Stimulated activated CD4-positive, alpha-beta T cell treated with anti-CD3 and anti-CD28 coated beads, Interleukin-2, amount 100 ng/mL, for 24 hours (primary cell): ENCODE measurements at regions not wholly inside any gene's neighbourhood (a gene's known extent, or its start where the extent isn't known, plus 50 kb on each side); places are given as distances from the start of the nearest gene placed in this dataset.
"Not testable (repeated sequence)": the region's sequence is repeated elsewhere in the genome, so short reads cannot be mapped to it uniquely, and the experiment has no call there.

Source experiments
- DNase-seq, 2 donors: peaks; one replicate each; pipeline ENCODE4 v3.0.0-alpha.2; 2020

DNA sequence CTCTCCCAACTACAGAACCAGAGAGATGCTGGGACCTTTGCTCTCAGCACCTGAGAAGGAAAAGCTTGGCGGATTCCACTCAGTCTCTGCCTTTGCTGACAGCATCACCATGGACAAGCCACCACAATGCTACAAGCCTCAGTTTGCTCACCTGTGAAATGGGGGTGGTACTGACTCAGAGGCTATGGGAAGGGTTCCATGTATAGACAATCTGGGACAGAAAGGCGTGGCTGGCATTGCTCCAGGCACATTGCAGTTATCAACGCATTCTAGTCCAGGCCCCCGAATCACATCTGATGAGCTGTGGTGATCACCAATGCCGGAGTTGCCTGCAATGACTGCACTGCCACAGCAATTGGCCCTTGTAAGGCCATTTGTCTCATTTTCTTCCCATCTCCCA lies 72.6 kb downstream of the ISX start:
- no peak for DNase-seq

DNA sequence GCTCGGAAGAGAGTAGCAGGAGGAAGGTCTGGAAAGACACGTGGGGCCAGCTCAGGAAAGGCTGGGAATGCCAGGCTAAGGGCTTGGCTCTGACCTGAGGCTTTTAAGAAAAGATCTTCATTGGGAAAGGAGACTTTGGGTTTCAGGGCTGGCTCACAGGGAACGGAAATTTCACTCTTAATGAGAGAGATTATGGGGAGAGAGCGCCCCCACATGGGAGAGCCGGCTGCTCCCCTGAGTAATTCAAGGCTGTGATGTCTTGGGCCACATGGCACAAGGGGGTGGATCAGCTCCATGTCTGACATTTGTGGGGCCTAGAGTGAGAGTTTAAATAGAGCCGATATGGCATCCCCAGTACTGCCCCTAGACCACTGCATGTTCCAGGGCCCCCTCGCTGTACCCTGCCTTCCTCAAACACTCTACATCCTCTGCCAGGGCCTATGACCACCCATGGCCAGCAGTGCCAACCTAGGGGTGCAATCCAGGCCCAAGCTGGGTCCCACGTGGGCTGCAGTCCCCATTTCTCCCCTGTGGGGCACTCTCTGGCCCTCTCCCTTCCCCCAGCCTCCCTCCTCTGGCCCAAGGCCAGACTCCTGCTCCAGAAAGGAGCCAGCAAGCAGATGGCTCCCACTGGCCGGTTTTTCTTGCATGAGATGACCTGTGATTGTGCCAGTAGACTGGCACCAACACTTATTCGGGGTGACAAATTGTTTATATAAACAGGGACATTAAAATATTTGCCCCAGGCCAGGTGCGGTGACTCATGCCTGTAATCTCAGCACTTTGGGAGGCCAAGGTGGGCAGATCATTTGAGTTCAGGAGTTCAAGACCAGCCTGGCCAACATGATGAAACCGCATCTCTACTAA lies 75.2 kb downstream of the ISX start:
- no peak for DNase-seq

DNA sequence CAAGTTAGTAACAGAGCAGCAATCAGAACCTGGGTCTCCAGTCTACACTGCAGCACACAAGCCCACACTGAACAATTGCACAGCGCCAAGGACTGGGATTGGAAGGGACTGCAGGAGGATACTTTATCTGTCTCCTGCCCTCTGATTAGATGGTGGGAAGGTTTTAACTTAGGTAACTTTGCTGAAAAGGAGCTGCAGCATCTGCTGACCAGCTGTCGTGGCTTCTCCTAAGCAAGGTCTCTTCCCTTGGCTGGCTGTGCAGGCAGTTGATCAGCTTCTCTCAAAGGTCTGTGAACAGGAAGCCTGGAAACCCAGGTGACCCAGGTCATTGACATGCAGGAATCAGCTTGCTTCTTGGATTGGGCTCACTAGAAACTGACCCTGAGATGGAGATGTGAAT lies 82.4 kb downstream of the ISX start:
- no peak for DNase-seq

DNA sequence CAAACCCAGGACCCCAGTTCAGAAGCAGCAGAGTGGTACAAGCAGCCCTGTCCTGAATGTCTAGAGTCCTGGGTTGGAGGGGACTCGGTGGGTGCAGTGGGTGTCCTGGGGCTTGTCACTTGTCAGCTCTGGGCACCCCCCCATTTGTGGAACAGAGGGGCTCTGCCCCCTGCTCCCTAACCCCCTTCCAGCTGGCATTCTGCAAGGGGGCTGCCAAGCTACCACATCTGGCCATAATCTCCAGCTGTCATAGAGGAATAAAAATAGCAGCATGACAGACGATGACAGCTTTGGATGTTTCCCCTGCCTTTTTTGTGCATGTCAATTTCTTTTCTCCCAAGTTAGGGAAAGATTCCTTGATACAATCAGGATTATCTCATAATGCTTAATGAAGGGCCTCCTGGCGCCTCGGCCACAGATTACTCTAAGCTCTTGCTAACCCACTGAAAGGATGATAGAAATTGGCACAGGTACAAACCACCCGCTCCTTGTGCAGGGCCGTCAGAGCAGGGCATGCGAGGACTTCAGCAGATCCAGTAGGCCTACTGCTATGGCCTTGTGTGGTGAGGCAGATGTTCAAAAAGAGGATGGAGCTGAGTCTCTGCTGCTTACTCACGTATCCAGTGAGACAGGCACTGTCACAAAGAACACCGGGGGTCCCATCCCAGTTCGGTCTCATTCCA lies 83.0 kb downstream of the ISX start:
- no peak for DNase-seq

DNA sequence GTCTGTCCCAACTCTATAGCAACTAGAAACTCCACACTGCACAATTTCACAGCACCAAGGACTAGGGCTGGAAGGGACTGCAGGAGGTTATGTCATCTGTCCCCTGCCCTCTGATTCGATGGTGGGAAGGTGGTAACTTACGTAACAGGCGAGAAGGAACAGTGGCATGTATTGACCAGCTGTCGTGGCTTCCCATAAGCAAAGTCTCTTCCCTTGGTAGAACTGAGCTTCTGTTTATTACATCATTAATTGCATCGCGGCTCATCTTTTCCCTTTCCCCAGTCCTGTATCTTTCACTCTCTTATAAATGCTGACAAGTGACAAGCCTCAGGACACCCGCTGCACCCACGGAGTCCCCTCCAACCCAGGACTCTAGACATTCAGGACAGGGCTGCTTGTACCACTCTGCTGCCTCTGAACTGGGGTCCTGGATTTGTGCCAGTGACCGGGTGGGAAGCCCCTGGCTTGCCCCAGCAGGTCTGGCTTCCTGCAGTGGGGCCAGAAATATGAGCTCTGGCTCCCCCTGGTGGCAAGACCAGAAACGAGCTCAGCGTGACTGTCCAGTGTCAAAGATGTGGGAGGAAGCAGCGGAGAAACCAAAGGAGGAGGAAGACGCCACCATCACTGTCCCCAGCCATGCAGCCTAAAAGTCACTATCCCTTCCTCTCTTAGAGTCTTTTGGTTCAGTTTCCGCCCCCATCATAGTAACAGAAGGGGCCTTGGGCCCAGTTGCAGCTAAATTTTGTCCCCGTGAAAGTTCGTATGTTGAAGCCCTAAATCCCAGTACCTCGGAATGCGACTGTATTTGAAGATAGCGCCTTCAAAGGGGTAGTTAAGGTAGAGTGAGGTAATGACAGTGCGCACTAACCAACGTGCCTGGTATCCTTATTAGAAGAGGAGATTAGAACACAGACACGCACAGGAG lies 84.5 kb downstream of the ISX start:
- DNase-seq = peak; percentile 68 to 77

DNA sequence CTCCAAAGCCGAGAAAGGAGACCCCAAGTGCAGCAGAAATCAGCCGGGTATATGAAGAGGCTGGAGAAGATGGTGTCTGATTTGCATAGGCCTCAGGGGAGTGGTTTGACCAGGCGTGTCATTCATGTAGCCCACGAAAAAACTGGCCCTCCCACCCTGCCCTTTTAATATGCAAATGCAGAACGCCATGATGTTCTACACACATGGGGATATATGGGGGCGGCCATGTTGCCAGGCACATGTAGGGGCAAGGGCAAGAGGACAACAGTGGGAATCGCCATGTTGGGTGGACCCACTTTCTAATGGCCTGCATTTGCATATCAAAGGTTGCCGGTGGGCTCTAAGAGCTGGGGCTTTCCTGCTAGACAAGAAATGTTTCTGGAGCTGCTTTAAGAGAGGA lies 86.4 kb downstream of the ISX start:
- no peak for DNase-seq

DNA sequence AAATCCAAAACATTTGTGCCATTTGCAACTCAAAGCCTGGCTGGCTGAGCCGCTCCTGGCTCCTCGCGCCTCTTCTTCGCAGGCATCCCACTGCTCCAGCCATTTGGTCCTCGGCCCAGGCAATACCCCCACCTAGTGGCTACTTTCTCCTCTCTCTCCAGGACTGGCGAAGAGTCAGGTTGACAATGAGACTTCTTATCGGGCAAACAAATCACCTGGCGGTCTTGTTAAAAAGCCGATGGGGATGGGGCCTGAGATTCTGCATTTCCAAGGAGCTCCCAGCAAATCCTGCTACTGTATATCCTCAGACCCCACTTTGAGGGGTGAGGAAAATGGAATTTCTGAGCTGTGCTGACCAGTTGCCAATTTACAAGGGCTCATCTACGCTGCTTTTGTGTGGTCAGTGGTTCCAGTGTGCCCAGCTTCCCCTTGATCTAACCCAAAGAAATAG lies 89.0 kb downstream of the ISX start:
- peak in 1 of 2 donors; percentile 37 for DNase-seq

DNA sequence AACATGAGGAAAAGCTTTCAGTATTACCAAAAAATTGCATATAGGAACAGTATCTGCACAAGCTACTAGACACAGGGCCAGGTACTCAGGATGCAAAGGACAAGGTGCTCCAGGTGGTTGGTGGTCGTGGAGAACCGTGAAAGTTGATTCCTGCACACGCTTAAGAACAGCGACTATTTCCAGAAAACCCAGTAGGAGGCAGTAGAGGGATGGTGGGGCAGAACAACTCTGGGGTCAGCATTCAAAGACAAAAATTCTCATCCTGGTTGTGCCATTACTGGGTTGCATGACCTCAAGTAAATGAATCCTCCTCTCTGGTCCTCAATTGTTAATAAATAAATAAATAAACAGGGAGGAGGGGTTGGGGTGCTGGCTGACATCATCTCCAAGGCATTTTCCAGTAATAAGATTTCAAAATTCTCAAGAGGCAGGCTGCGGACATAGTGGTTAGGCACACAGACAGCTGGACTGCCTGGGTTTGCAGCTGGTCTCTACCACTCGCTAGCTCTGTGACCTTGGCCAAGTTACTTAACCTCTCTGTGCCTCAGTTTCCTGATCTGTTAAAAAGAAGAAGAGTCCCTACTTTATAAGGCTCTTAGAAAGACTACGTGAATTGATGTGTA lies 89.6 kb downstream of the ISX start:
- DNase-seq = no peak

DNA sequence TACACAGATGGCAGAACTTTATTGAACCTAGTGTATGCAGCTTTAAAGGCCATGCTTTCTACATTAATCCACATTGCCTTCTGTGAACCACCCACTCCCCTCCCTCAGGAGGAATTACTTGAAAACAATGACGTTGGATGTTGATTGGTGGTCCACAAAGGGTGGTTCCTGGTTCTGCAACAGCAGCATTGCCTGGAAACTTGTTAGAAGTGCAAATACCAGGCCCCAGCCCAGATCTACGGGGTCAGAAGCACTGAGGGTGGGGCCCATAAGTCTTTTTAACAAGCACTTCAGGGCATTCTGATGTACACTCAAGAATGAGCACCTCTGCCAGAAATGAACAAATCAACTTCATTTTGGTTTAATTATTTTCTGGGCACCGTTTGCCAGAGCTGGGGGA lies 91.0 kb downstream of the ISX start:
- DNase-seq = no peak

DNA sequence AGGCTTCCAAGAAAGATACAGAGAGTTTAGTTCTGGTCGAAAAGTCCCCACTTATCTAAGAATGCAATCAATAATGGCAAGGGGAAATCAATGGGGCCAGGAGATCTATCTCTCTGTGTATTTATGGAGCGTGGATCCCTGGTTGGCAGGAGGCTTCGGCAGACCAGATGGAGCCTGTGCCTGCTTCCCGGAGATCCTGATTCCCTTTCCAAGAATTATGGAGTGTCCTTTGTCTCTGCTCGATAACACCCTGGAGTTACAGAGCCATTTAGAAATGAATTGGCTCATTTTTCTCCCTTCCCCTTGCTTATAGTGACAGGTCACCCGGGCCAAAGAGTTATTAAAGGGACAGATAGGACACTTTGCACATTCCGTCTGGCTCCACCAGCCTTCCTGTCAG lies 92.4 kb downstream of the ISX start:
- no peak for DNase-seq

DNA sequence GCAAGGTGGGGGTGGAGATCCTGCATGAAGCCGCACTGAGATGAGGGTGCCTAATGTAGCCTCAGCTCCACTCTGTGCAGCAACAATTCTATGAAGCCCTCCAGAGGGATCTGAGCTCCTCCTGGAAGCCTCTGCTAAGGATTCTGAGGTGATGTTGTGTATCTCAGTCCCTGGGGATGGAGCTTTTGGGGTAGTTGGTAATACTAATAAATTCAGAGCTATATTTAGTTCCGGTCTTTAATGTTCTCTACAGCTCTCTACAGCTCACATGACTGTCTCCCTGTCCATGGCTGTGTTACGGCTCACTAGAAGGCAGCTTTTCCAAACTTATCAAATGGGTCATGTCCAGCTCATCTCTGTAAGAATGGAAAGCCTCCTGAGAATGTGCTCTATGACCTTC lies 93.4 kb downstream of the ISX start:
- no peak for DNase-seq

DNA sequence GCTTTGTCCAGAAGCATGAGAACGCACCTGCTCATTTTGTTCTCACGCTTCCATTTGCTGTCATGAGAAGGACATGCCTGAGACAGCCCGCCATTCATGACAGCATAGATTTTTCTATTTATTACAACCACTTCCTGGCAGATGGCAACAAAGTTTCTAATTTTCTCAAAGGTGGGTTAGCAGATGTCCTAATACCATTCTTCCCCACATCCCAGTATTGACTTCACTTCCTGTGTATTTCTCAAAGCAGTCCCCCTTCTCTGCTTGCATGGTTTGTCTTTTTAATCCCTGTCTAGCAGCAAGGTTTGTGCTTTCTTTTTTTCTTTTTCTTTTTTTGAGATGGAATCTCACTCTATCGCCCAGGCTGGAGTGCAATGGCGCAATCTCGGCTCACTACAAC lies 94.3 kb downstream of the ISX start:
- DNase-seq = no peak

DNA sequence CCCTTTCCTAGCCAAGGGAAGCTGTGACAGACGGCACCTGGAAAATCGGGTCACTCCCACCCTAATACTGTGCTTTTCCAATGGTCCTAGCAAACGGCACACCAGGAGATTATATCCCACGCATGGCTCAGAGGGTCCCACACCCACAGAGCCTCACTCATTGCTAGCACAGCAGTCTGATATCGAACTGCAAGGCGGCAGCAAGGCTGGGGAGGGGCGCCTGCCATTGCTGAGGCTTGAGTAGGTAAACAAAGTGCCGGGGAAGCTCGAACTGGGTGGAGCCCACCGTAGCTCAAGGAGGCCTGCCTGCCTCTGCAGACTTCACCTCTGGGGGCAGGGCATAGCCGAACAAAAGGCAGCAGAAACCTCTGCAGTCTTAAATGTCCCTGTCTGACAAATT lies 91.4 kb upstream of the HMGXB4 start:
- not testable (repeated sequence) for DNase-seq

DNA sequence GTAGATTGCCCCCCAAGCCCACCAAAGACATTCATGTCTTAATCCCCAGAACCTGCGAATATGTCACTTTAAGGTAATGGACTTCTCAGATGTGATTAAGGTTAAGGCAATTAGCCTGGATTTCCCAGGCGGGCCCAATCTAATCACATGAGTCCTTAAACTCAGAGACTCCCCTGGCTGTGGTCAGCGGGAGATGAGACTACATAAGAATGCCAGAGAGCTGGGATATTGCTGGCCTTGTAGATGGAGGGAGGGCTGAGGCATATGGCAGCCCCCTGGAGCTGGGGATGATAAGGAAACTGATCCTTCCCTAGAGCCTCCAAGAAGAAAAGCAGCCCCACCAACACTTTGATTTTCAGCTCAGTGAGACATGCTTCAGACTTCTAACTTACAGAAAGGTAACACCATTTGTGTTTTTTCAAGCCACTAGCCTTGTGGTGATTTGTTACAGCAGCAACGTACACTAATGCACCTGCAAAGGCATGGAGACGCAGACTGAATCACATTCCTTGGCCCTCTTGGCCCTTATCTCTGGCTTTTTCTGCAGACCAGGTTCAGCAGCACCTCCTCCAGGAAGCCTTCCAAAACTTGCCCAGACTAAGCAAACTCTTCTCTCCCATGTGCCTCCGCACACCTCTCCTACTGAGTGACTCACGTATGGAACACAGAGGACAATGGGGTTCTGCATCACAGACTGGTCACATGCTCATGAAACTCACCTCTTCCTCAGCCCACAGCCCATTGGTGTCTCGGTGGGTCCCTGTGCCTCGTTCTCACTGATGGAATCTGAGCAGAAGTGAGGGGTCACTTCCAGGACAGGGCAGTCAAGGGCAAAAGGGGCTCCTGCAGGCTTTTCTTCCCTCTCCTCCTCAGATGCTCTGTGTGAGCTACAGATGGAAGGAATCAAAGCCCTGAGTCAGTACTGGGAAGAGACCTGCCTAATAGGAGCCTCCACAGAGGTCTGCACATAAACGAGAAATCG lies 86.3 kb upstream of the HMGXB4 start:
- DNase-seq = no peak

DNA sequence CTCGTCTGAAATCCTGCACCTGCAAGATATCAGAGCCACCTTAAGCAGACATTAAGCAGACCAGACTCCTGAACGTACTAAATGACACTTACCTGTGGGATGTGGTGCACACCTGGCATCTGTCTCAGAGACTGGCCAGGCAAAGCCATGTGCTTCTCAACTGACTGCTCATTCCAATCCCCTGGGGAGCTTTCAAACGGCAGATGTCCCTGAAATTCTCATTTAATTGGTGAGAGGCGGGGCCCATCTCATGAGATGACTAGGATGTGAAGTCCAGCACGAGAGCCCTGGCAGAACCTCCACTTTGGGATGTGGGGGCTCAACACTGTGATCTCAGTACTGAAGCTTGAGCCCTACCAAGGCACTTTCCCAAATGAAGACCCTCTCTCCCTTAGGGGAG lies 84.9 kb upstream of the HMGXB4 start:
- no peak for DNase-seq

DNA sequence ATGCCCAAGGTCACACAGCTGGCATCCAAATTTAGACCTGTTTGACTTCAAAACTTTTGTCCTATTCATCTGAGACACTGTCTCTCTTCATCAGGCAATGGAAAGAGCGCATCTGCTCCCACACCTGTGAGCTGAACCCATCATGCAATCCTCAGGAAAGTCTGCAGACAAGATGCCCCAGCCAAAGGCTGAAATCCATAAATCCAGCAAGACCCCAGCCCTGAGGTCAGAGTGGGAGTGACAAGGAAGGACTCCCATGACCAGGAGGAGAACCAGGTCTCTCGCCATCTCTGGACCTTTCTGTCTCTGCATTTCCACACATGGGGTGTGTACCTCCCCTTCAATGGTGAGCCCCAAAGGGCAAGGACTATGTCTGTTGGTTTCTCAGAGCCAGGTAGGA lies 83.6 kb upstream of the HMGXB4 start:
- no peak for DNase-seq

DNA sequence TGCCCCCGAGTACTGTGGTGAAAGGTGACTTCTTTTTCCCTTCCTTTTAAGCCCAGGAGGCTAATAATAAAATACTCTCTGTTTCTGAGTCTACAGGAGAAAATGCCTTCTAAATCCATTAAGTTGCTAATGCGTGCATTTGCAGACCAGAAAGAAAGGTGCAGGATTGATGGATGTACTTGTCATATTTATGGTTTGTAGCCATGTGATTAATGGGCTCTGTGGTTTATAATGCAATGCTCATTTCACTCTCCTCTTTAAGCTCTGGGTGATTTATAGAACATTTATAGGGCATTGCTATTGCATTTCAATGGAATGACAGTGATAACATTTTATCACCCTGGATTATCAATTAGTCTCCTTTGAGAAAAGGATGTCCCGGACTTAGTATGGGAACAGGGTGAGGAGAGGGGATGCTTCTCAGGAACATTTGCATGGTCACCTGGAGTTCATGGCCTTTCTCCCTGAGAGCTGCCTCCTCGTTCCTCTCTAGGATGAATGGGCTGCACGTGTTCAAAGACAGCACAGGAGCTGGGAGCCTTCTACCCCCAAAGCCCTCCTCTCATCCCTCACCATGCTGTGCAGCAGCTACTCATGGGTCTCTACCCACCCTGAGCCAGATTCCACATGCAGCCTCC lies 82.8 kb upstream of the HMGXB4 start:
- no peak for DNase-seq

DNA sequence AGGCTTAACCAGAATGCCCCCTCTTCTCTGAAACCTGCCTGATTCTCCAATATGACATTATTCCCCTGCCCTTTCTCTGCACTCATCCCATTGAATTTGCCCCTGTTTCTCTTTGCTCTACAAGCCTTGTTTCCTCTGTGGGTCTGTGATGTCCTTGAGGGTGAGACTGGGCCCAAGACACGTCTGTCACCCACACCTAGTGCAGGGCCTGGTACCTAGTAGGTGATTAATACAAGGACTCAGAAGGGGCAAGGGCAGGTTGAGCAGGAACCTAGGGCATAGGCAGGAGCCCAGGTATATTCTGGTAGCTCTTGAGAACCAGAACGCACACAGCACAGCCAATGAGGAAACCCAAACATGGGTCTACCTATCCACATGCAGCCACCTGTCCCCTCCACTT lies 81.9 kb upstream of the HMGXB4 start:
- DNase-seq = no peak

DNA sequence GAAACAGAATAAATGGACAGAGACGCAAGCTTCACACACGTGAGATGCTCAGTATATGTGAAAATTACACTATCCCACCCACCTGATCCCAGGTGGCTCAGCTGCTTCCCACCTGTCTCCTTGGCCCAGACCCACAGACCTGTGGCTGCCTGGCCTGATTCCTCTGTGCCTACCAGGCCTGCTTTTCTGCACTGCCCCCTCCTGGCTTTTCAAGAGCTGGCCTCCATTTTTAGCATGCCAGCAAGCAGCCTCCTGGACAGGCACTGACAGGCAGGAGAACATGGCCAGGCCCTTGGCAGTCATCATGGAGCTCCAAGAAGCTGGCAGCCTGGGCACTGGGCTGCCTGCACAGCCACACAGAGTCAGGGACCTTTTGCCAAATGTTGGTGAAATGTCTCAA lies 79.5 kb upstream of the HMGXB4 start:
- no peak for DNase-seq

DNA sequence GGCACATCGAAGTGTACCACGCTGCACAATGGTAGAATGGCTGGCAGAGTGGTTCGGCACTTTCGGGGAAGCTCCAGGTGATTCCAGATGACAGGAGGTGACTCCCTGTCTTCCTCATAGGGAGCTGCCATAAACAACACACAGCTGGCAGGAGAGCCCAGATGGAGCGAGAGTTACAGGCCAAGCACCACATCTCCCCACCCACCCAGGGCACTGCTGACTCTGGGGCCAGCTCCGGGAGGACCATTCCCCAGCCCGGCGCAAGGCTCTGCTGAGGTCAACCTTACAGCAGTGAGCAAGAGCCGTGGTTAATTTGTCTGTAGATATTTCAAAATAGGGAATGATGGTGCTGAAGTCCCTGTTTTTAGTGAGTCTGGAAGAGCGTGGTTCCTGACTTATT lies 78.8 kb upstream of the HMGXB4 start:
- DNase-seq = no peak

DNA sequence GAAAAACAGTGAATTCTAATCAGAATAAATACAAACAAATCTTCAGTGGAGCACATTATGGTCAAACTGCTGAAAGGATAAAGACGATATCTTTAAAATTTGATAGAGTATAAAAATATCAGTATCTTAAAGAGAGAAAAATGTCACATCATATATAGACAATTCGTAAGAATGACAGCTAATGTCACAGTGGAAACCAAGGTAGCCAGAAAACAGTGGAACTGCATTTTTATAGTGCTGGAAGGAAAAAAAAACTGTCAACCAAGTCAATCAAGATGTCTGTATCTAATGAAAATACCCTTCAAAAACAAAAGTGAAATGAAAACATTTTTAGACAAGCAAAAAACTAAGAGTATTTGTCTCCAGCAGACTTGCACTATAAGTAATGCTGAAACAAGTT lies 73.4 kb upstream of the HMGXB4 start:
- no peak for DNase-seq
